ENCODE measurements at regions not wholly inside any gene's neighbourhood (a gene's known extent, or its start where the extent isn't known, plus 50 kb on each side); places are given as distances from the start of the nearest gene placed in this dataset.

- TF ChIP-seq POLR2A (IDR thresholded peaks at IDR 0.05; ENCODE audit: low read length), result no peak
- TF ChIP-seq GATA1 (IDR thresholded peaks at IDR 0.05; ENCODE audit: low read depth, low read length), result no peak
Observed at GRCh38 chr18:49709347-49709690, 104.0 kb downstream of the ACAA2 start.
